CD4-positive, alpha-beta T cell treated with Interleukin-4 for 4 hours (primary cell): ENCODE measurements at regions not wholly inside any gene's neighbourhood (a gene's known extent, or its start where the extent isn't known, plus 50 kb on each side); places are given as distances from the start of the nearest gene placed in this dataset.

Experiments used
- DNase-seq: peaks from one replicate; pipeline ENCODE4 v3.0.0-alpha.2; 2020

GRCh38 chr14:84770030-84770429 lies 759.9 kb upstream of the FLRT2 start:
- DNase-seq, result no peak

DNA sequence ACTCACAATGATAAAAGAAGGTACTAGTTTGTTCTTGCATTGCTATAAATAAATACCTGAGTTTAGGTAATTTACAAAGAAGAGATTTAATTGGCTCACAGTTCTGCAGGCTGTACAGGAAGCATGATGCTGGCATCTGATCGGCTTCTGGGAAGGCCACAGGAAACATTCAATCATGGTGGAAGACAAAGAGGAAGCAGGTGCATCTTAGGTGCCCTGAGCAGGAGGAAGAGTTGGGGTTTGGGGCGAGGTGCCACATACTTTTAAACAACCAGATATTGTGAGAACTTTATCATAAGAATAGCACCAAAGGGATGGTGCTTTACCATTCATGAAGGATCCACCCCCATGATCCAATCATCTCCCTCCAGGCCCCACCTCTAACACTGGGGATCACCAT lies 752.6 kb upstream of the FLRT2 start:
- no peak for DNase-seq

DNA sequence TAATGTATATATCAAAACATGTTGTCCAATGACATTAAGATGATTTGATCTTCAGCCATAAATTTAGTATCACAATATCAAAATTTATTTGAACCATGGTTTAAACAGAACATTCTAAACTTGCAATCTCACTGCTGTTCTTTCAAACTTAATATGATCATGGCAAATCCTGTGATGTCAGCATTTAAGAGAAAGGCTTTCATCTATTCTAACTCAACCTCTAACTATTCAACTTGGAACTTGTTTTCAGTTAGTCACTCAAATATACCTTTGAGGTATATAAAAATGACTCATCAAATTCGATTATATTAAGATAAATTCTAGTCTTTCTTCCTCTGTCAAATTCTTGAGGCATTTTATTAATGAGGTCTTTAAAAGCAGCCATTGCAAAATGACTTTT lies 747.0 kb upstream of the FLRT2 start:
- DNase-seq, result no peak

DNA sequence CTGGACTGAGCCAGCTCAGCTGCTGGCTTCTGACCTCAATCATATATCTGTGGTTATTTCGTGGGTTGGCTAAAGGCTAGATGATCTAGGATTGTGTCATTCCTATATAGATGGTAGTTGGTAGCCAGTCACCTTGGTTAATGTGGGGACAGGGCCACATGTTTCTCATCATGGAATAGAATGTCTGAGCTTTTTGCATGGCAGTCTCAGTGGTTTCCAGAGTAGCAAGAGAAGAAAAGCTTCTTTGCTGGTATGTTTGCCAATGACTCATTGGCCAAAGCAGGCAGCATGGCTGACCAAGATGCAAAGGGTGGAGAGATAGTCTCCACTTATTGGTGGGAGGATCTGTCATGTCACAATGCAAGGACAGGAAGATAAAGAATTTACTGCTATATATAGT lies 746.4 kb upstream of the FLRT2 start:
- no peak for DNase-seq

- DNase-seq, result no peak
Measured at GRCh38 chr14:84785996-84786395, 743.9 kb upstream of the FLRT2 start.

DNA sequence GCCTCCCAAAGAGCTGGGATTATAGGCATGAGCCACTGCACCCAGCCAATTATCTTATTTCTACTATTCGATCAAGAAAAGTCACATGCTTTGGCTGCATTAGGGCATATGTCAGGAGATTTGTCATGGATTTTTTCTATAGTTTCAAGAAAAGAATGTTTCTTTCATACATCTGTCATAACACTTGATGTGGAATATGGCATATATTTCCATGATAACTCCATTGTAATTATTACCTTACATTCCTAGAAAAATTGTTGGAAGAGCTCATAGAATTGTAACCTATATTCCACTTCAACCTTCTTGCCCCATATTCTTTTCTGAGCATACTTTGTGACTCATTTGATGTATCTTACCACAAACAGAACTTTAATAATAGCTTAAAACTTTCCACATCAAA lies 740.9 kb upstream of the FLRT2 start:
- no peak for DNase-seq

- DNase-seq, result no peak
Measured at GRCh38 chr14:84792722-84793410, 737.1 kb upstream of the FLRT2 start.

DNA sequence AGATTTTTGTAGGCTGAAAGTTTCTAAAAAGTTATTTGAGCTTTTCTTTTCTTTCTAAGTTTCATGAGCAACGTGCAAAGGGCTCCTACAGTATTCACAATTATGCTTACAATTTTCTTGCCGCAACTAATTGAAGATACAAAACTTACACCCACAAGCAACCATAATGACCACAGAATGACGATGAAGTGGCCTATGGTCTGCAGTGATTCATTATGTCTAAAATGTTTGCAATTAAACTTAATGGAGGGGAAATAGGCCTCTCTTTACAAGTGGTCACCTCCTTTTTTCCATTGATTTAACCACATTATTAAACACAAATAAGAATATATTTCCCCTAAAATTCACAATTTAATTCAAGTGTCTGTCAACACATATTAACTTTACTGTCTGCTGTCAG lies 732.6 kb upstream of the FLRT2 start:
- no peak for DNase-seq

DNA sequence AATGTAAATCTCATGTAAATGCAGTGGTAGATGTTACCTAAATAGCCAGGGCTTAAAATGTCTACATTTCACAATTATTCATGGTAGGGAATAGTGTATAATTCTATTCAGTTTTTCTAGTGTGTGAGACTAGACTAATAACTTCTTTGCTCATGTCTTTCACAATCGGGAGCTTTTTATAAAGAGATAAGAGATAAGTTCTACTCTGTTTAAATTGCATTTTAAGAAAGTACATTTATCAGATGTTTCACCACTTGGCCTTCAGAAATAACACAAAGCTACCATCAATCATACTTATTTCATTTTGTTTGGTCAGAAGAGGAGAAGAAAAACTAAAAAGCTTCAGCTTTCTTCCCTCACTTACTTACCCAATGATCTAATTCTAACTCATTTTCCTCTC lies 725.5 kb upstream of the FLRT2 start:
- no peak for DNase-seq

GRCh38 chr14:84804895-84805294 lies 725.0 kb upstream of the FLRT2 start:
- DNase-seq, result no peak

DNA sequence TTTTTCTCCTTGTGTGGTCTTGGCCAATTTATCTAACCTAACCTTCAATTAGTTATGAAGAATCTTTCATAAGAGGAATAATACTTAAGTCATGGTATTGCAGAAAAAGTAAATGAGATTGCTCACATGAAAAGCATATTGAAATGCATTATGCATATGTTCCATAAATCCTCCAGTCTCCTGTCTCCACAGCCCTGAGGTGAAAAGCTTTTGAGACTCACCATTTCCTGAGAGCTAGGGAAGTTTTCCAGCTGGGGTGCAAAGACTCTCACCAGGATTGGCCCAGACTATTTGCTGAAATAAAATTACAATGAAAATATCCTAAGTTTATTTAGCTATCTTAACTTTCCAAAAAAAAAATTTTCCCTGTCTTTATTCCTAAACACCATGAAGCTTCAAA lies 723.8 kb upstream of the FLRT2 start:
- no peak for DNase-seq

- no peak for DNase-seq
Measured at GRCh38 chr14:84806622-84807021, 723.3 kb upstream of the FLRT2 start.

DNA sequence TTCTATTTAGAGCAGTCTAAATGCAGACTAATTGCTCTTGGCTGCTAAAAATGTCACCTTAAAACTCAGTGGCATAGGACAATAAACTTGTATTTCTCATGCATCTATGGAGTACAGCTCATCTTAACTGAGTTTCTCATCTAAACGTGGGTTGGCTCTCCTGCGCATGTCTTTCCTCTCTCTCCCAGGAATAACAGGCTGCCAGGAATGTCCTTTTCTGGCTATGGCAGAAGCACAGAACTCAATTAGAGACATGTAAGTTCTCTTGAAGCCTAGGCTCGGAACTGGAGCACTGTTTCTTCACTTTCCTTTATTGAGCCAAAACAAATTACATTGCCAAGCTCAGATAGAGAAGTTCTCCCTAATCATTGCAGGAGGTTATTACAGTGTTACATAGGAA lies 722.3 kb upstream of the FLRT2 start:
- no peak for DNase-seq

- no peak for DNase-seq
Measured at GRCh38 chr14:84809158-84809557, 720.8 kb upstream of the FLRT2 start.

GRCh38 chr14:84814391-84814790 lies 715.6 kb upstream of the FLRT2 start:
- DNase-seq, result no peak

- no peak for DNase-seq
Measured at GRCh38 chr14:84819528-84819927, 710.4 kb upstream of the FLRT2 start.

- DNase-seq, result no peak
Measured at GRCh38 chr14:84825481-84826251, 704.3 kb upstream of the FLRT2 start.

DNA sequence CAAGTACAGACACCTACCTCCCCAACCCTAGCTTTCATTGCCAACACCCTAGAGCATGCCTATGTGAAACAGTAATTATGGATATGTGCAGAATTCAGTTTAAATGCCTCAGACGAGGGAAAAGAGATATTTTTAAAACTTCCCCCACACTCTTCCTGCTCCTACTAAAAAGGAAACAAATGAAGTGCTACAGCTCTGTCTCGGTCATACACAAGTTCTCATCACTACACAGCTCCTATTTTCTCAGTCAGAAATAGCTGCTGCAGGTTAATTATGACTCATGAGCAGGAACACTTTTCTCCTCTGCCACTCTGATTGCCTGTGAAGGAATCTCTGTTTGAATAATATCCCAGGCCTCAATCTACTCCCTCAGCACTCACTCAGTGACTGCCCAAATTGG lies 703.6 kb upstream of the FLRT2 start:
- DNase-seq, result no peak

- DNase-seq, result no peak
Measured at GRCh38 chr14:84850595-84850994, 679.3 kb upstream of the FLRT2 start.

GRCh38 chr14:84856751-84857534 lies 673.0 kb upstream of the FLRT2 start:
- no peak for DNase-seq

DNA sequence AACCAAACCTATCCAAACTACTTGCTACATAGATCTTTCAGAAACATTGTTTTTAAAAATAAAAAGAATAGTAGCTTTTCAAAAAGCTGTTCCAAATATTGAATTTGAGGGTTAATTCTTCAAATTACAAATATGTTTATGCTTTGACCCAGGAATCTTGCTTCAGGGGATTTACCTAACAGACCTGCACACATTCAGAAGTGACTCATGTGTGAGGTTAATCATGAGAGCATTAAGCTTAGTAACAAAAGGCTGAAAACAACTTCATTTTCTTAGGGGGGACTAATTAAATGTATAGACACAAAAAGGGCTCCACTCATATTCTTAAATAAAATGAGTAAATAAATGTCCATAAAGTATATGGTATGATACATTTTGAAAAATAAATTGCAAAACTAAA lies 672.4 kb upstream of the FLRT2 start:
- no peak for DNase-seq

GRCh38 chr14:84859116-84859515 lies 670.8 kb upstream of the FLRT2 start:
- no peak for DNase-seq

GRCh38 chr14:84864548-84865271 lies 665.2 kb upstream of the FLRT2 start:
- DNase-seq, result no peak
